WTC11 (cell line): ENCODE measurements at regions not wholly inside any gene's neighbourhood (a gene's known extent, or its start where the extent isn't known, plus 50 kb on each side); places are given as distances from the start of the nearest gene placed in this dataset.

Experiments used
- ATAC-seq: fragments of 200-7000 bp; cut with Tn5 transposase; 2 replicates; pipeline ENCODE4 v1.10.0; 2021; ENCODE audit warnings: mild to moderate bottlenecking, moderate library complexity
- CTCF ChIA-PET: fragments of 300-600 bp; sonication (Branson Sonifier 250); formaldehyde crosslinking; loops from one replicate; lab custom pipeline; 2021; ENCODE audit warnings: antibody characterized with exemption; lab: Charles Lee
- POLR2A ChIA-PET: fragments of 350-600 bp; sonication (Branson Sonifier 250); formaldehyde crosslinking; loops from one replicate; lab custom pipeline; 2021; ENCODE audit warnings: antibody characterized with exemption; lab: Charles Lee
- DNase-seq: peaks from one replicate; pipeline ENCODE4 v3.0.0; 2021; ENCODE audit warnings: low spot score
- H3K27ac Mint-ChIP-seq: 2 replicates; pipeline ENCODE4 v1.8.0; 2021; ENCODE audit warnings: mixed read lengths
- H3K27me3 Mint-ChIP-seq: 2 replicates; pipeline ENCODE4 v1.8.0; 2021; ENCODE audit warnings: low read depth, mild to moderate bottlenecking, moderate library complexity, mixed read lengths
- H3K36me3 Mint-ChIP-seq: 2 replicates; pipeline ENCODE4 v1.8.0; 2021; ENCODE audit warnings: mixed read lengths
- H3K4me1 Mint-ChIP-seq: 2 replicates; pipeline ENCODE4 v1.8.0; 2022; ENCODE audit warnings: mixed read lengths
- H3K4me3 Mint-ChIP-seq: 2 replicates; pipeline ENCODE4 v1.8.0; 2021; ENCODE audit warnings: mild to moderate bottlenecking, moderate library complexity, mixed read lengths
- H3K9me3 Mint-ChIP-seq: 2 replicates; pipeline ENCODE4 v1.8.0; 2021; ENCODE audit warnings: mixed read lengths
- FOXK1 ChIP-seq: sonication (generic); formaldehyde crosslinking; IDR thresholded peaks from 2 replicates; pipeline ENCODE4 v1.8.0; 2022; ENCODE audit warnings: mild to moderate bottlenecking, moderate library complexity, missing genetic modification reagents
- HMGA2 ChIP-seq: fragments of 250-450 bp; sonication (Bioruptor Pico); IDR thresholded peaks from 2 replicates; pipeline ENCODE4 v1.4.0; 2021; ENCODE audit warnings: mild to moderate bottlenecking, moderate library complexity
- IRF2 ChIP-seq: sonication (generic); formaldehyde crosslinking; IDR thresholded peaks from 2 replicates; pipeline ENCODE4 v1.8.0; 2022; ENCODE audit warnings: low read depth, missing genetic modification reagents, borderline replicate concordance
- JAZF1 ChIP-seq: fragments of 250-450 bp; sonication (Bioruptor Pico); IDR thresholded peaks from 2 replicates; pipeline ENCODE4 v1.9.0; 2021; ENCODE audit warnings: moderate library complexity, mild to moderate bottlenecking, inconsistent platforms
- JUN ChIP-seq: sonication (generic); formaldehyde crosslinking; IDR thresholded peaks from 2 replicates; pipeline ENCODE4 v1.8.0; 2023; ENCODE audit warnings: mild to moderate bottlenecking, missing genetic modification reagents
- KAT7 ChIP-seq: sonication (generic); formaldehyde crosslinking; IDR thresholded peaks from 2 replicates; pipeline ENCODE4 v1.8.1; 2023; ENCODE audit warnings: missing genetic modification reagents, mild to moderate bottlenecking, borderline replicate concordance
- NR3C1 ChIP-seq: sonication (generic); formaldehyde crosslinking; conservative IDR thresholded peaks from 2 replicates; pipeline ENCODE4 v1.8.1; 2023; ENCODE audit warnings: low read depth, mild to moderate bottlenecking, missing genetic modification reagents
- OVOL2 ChIP-seq: fragments of 250-450 bp; sonication (Bioruptor Pico); IDR thresholded peaks from 2 replicates; pipeline ENCODE4 v1.9.0; 2021; ENCODE audit warnings: mild to moderate bottlenecking, borderline replicate concordance
- RORB ChIP-seq: fragments of 250-450 bp; sonication (Bioruptor Pico); IDR thresholded peaks from 2 replicates; pipeline ENCODE4 v1.9.0; 2021; ENCODE audit warnings: mild to moderate bottlenecking
- SP1 ChIP-seq: sonication (generic); formaldehyde crosslinking; conservative IDR thresholded peaks from 2 replicates; pipeline ENCODE4 v1.8.1; 2022; ENCODE audit warnings: missing genetic modification reagents
- TCF7 ChIP-seq: sonication (generic); formaldehyde crosslinking; IDR thresholded peaks from 2 replicates; pipeline ENCODE4 v1.8.0; 2022; ENCODE audit warnings: mild to moderate bottlenecking, low read depth, missing genetic modification reagents, moderate library complexity
- ZNF232 ChIP-seq: sonication (generic); formaldehyde crosslinking; IDR thresholded peaks from 2 replicates; pipeline ENCODE4 v1.8.0; 2022; ENCODE audit warnings: mild to moderate bottlenecking, missing genetic modification reagents
- ZNF317 ChIP-seq: sonication (generic); formaldehyde crosslinking; IDR thresholded peaks from 2 replicates; pipeline ENCODE4 v1.8.1; 2023; ENCODE audit warnings: low read depth, mild to moderate bottlenecking, moderate library complexity, missing genetic modification reagents, borderline replicate concordance
- ZNF396 ChIP-seq: fragments of 250-450 bp; sonication (Bioruptor Pico); IDR thresholded peaks from 2 replicates; pipeline ENCODE4 v1.8.0; 2021; ENCODE audit warnings: mild to moderate bottlenecking, moderate library complexity, borderline replicate concordance
- TF ChIP-seq, protein P1 (sequence below): fragments of 250-450 bp; sonication (Bioruptor Pico); IDR thresholded peaks from 2 replicates; pipeline ENCODE4 v1.9.0; 2021; ENCODE audit warnings: moderate library complexity, mild to moderate bottlenecking, inconsistent platforms, borderline replicate concordance
- TF ChIP-seq, protein P2 (sequence below): sonication (generic); formaldehyde crosslinking; IDR thresholded peaks from 2 replicates; pipeline ENCODE4 v1.8.1; 2023; ENCODE audit warnings: mild to moderate bottlenecking, missing genetic modification reagents
- TF ChIP-seq, protein P3 (sequence below): sonication (generic); formaldehyde crosslinking; IDR thresholded peaks from 2 replicates; pipeline ENCODE4 v1.8.1; 2023; ENCODE audit warnings: mild to moderate bottlenecking, moderate library complexity, missing genetic modification reagents
- TF ChIP-seq, protein P4 (sequence below): sonication (generic); formaldehyde crosslinking; IDR thresholded peaks from 2 replicates; pipeline ENCODE4 v1.8.0; 2022; ENCODE audit warnings: mild to moderate bottlenecking, missing genetic modification reagents
- TF ChIP-seq, protein P5 (sequence below): sonication (generic); formaldehyde crosslinking; IDR thresholded peaks from 2 replicates; pipeline ENCODE4 v1.8.0; 2022; ENCODE audit warnings: mild to moderate bottlenecking, missing genetic modification reagents

DNA sequence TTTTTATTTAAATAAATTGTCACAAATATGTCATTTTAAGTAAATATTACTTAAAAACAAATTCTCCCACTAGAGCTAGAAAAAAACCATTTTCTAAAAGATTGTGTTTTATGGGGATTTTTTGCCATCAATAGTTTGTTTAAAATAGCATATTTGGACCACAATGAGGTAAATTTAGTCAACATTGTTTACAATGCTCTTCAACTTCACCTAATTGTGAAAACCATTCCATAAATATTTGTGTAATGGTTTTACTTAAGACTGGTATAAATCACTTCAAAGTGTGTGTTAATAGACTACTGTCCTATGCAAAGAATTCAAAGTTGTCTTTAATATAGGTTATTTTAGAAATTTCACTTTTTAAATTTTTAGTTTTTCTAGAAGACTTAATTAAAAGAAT is 1004.2 kb downstream of the PCDH18 start:
- TF ChIP-seq ZNF317 (CRISPR knock-in tag) = no peak
- TF ChIP-seq, protein P1, sequence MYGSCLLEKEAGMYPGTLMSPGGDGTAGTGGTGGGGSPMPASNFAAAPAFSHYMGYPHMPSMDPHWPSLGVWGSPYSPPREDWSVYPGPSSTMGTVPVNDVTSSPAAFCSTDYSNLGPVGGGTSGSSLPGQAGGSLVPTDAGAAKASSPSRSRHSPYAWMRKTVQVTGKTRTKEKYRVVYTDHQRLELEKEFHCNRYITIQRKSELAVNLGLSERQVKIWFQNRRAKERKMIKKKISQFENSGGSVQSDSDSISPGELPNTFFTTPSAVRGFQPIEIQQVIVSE = no peak
- TF ChIP-seq, protein P2, sequence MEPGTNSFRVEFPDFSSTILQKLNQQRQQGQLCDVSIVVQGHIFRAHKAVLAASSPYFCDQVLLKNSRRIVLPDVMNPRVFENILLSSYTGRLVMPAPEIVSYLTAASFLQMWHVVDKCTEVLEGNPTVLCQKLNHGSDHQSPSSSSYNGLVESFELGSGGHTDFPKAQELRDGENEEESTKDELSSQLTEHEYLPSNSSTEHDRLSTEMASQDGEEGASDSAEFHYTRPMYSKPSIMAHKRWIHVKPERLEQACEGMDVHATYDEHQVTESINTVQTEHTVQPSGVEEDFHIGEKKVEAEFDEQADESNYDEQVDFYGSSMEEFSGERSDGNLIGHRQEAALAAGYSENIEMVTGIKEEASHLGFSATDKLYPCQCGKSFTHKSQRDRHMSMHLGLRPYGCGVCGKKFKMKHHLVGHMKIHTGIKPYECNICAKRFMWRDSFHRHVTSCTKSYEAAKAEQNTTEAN (CRISPR knock-in tag) = no peak
- TF ChIP-seq NR3C1 (CRISPR knock-in tag) = no peak
- TF ChIP-seq, protein P3, sequence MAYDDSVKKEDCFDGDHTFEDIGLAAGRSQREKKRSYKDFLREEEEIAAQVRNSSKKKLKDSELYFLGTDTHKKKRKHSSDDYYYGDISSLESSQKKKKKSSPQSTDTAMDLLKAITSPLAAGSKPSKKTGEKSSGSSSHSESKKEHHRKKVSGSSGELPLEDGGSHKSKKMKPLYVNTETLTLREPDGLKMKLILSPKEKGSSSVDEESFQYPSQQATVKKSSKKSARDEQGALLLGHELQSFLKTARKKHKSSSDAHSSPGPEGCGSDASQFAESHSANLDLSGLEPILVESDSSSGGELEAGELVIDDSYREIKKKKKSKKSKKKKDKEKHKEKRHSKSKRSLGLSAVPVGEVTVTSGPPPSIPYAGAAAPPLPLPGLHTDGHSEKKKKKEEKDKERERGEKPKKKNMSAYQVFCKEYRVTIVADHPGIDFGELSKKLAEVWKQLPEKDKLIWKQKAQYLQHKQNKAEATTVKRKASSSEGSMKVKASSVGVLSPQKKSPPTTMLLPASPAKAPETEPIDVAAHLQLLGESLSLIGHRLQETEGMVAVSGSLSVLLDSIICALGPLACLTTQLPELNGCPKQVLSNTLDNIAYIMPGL (CRISPR knock-in tag) = no peak
- no peak for TF ChIP-seq KAT7 (CRISPR knock-in tag)
- TF ChIP-seq OVOL2 = no peak
- no peak for TF ChIP-seq JAZF1 (CRISPR knock-in tag)
- TF ChIP-seq TCF7 (CRISPR knock-in tag) = no peak
- TF ChIP-seq, protein P4, sequence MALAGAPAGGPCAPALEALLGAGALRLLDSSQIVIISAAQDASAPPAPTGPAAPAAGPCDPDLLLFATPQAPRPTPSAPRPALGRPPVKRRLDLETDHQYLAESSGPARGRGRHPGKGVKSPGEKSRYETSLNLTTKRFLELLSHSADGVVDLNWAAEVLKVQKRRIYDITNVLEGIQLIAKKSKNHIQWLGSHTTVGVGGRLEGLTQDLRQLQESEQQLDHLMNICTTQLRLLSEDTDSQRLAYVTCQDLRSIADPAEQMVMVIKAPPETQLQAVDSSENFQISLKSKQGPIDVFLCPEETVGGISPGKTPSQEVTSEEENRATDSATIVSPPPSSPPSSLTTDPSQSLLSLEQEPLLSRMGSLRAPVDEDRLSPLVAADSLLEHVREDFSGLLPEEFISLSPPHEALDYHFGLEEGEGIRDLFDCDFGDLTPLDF (CRISPR knock-in tag) = no peak
- TF ChIP-seq HMGA2 (CRISPR knock-in tag) = no peak
- no peak for TF ChIP-seq JUN
- TF ChIP-seq SP1 (CRISPR knock-in tag) = no peak
- TF ChIP-seq RORB (CRISPR knock-in tag) = no peak
- Mint-ChIP-seq H3K27me3 (no peaks in the 10 kb centered on the region), H3K9me3 (0 out of 2 replicates have a peak, but pooled peaks cover 7% of the 10 kb centered on the region), H3K36me3 (no peaks in the 10 kb centered on the region), H3K27ac (no peak overlapping the region), H3K4me3 (no peak overlapping the region), H3K4me1 (no peaks in the 10 kb centered on the region)
- ATAC-seq (no peak), DNase-seq (no peak)
- POLR2A ChIA-PET = no interaction called here
- CTCF ChIA-PET = no interaction called here

DNA sequence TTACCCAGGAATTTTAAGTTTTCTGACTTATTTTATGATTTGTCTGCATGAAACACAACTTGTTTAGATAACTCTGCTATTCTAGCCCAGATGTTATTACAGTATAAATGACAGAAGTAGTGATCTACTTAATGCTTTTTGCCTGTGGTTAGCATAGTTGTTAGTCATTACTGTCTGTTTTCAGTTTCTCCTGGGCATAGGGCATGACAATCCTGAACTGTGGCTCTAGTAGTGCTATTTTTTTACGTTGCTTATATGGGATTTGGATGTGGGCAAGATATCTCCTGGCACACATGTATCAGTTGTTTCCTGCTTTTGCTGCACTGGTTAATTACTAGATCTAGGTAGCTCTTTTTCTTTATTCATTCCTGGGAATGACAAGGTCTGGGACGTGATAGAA is 1005.8 kb downstream of the PCDH18 start:
- Mint-ChIP-seq H3K27me3 (no peaks in the 10 kb centered on the region), H3K4me1 (no peaks in the 10 kb centered on the region), H3K36me3 (no peaks in the 10 kb centered on the region), H3K9me3 (0 out of 2 replicates have a peak, but pooled peaks cover 7% of the 10 kb centered on the region), H3K4me3 (no peak overlapping the region), H3K27ac (no peak overlapping the region)
- ATAC-seq (no peak), DNase-seq (no peak)
- TF ChIP-seq, protein P5, sequence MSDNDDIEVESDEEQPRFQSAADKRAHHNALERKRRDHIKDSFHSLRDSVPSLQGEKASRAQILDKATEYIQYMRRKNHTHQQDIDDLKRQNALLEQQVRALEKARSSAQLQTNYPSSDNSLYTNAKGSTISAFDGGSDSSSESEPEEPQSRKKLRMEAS = no peak
- no peak for TF ChIP-seq FOXK1
- no peak for TF ChIP-seq ZNF232 (CRISPR knock-in tag)
- TF ChIP-seq ZNF396 (CRISPR knock-in tag) = no peak
- TF ChIP-seq, protein P2 (CRISPR knock-in tag) = no peak
- no peak for TF ChIP-seq IRF2 (CRISPR knock-in tag)
- CTCF ChIA-PET = no interaction called here
- POLR2A ChIA-PET = no interaction called here
